ENCODE measurements at regions not wholly inside any gene's neighbourhood (a gene's known extent, or its start where the extent isn't known, plus 50 kb on each side); places are given as distances from the start of the nearest gene placed in this dataset.

DNA sequence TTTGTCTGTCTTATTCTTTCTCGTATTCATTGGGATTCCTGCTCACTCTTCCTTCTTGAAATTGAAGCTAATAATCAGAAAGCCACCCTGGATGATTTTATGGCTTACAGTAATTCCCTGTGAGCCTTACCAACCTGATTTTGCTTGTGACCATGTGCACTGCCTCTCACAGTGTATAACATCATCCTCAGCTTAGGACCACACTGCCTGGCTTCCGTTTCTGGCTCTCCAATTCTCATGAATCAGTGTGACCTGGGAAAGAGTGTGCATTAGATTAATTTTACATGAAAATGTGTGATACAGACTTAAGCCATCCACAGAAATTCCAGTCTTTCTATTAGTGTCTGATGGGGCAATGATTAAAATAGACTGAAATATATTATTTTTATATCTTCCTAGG is 126.8 kb upstream of the DMRT1 start:
- TF ChIP-seq, protein P1, sequence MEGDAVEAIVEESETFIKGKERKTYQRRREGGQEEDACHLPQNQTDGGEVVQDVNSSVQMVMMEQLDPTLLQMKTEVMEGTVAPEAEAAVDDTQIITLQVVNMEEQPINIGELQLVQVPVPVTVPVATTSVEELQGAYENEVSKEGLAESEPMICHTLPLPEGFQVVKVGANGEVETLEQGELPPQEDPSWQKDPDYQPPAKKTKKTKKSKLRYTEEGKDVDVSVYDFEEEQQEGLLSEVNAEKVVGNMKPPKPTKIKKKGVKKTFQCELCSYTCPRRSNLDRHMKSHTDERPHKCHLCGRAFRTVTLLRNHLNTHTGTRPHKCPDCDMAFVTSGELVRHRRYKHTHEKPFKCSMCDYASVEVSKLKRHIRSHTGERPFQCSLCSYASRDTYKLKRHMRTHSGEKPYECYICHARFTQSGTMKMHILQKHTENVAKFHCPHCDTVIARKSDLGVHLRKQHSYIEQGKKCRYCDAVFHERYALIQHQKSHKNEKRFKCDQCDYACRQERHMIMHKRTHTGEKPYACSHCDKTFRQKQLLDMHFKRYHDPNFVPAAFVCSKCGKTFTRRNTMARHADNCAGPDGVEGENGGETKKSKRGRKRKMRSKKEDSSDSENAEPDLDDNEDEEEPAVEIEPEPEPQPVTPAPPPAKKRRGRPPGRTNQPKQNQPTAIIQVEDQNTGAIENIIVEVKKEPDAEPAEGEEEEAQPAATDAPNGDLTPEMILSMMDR (IDR thresholded peaks at IDR 0.05), result no peak
- no peak overlapping the region for H3K4me3 ChIP-seq (ENCODE audit: low read depth in 1 of 2, low read length in 1 of 2)
- H3K27me3 ChIP-seq, result no peaks in the 10 kb centered on the region
- no peaks in the 10 kb centered on the region for H3K4me1 ChIP-seq (ENCODE audit: control insufficient read depth in 1 of 2, insufficient read depth in 1 of 2, low read depth in 1 of 2, low read length in 1 of 2)
- no peak overlapping the region for H3K27ac ChIP-seq
- H3K9me3 ChIP-seq, result no peaks in the 10 kb centered on the region
- peaks cover 12% of the 10 kb centered on the region for H3K36me3 ChIP-seq

DNA sequence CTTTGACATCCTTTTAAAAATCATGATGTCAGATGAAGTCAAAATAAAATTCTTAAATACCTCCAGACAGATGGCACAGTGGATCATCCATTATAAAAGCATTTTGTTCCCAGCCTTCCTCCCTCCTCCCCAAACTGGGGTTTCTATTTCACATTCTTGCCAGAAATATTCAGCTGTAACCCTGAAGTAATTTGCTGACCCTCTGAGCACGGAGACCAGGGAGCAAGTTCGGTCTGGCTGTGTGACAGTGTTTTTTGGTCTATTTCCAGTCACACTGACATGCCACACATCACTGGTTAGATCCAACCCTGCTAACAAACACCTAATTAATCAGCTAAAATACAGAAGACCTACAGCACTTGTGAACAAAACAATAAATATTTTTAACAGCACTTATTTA is 126.2 kb upstream of the DMRT1 start:
- Histone ChIP-seq H3K4me3 (ENCODE audit: low read depth in 1 of 2, low read length in 1 of 2) (no peak overlapping the region), H3K27ac (no peak overlapping the region), H3K4me1 (ENCODE audit: control insufficient read depth in 1 of 2, insufficient read depth in 1 of 2, low read depth in 1 of 2, low read length in 1 of 2) (no peaks in the 10 kb centered on the region), H3K9me3 (no peaks in the 10 kb centered on the region), H3K27me3 (no peaks in the 10 kb centered on the region), H3K36me3 (peaks cover 12% of the 10 kb centered on the region)
- TF ChIP-seq, protein P1 (IDR thresholded peaks at IDR 0.05), result no peak

DNA sequence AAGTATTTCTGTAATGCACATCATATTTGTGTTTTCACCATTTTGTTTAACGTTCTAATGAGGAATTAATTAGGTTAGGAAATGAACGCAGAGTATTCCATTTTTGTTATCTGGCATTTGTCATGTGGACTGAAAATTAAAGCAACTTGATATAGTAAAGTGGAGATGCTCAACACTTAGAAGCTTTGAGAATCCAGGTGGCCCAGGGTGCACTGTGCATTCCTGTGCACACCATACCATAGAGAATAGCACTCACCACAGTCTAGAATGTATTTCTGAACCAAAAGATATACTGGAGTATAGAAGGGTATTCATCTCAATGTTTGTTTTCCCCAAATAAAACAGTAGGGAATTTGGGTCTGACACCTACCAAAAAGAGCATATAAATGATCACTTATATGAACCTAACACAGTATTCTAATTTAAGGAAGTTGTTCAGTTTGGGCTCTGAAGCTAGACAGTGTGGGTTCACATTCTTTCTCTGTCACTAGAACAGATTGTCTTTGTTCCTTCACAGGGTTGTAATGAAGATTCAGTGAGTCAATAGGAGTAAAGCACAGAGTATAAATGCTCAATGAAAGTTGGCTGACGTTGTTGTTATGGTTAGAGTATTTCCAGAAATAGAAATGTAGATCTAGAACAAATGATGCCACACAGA is 125.6 kb upstream of the DMRT1 start:
- Histone ChIP-seq H3K27me3 (no peaks in the 10 kb centered on the region), H3K4me3 (ENCODE audit: low read depth in 1 of 2, low read length in 1 of 2) (no peak overlapping the region), H3K36me3 (peaks cover 12% of the 10 kb centered on the region), H3K9me3 (no peaks in the 10 kb centered on the region), H3K4me1 (ENCODE audit: control insufficient read depth in 1 of 2, insufficient read depth in 1 of 2, low read depth in 1 of 2, low read length in 1 of 2) (no peaks in the 10 kb centered on the region), H3K27ac (no peak overlapping the region)
- TF ChIP-seq, protein P1 (IDR thresholded peaks at IDR 0.05), result no peak

DNA sequence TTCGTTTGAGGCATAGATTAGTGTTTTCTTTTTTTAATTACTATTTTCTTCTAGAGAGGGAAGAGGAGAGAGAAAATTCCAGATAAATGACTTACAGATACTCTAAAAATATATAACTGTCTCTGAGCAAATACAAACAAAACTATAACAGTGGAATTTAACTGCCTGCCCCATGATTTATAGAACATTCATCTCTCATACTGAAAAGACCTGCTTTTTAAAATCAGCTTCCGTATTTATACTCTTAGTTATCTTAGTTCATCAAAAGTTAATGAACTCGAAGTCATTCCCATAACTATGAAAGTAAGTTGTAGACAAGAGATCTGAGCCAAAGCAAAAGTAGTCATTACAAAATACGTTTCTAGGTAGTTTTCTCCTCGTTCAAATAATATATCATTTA is 123.8 kb upstream of the DMRT1 start:
- Histone ChIP-seq H3K27ac (no peak overlapping the region), H3K36me3 (peaks cover 2% of the 10 kb centered on the region), H3K27me3 (no peaks in the 10 kb centered on the region), H3K9me3 (no peaks in the 10 kb centered on the region), H3K4me1 (ENCODE audit: control insufficient read depth in 1 of 2, insufficient read depth in 1 of 2, low read depth in 1 of 2, low read length in 1 of 2) (no peaks in the 10 kb centered on the region), H3K4me3 (ENCODE audit: low read depth in 1 of 2, low read length in 1 of 2) (no peak overlapping the region)
- TF ChIP-seq, protein P1 (IDR thresholded peaks at IDR 0.05), result no peak

DNA sequence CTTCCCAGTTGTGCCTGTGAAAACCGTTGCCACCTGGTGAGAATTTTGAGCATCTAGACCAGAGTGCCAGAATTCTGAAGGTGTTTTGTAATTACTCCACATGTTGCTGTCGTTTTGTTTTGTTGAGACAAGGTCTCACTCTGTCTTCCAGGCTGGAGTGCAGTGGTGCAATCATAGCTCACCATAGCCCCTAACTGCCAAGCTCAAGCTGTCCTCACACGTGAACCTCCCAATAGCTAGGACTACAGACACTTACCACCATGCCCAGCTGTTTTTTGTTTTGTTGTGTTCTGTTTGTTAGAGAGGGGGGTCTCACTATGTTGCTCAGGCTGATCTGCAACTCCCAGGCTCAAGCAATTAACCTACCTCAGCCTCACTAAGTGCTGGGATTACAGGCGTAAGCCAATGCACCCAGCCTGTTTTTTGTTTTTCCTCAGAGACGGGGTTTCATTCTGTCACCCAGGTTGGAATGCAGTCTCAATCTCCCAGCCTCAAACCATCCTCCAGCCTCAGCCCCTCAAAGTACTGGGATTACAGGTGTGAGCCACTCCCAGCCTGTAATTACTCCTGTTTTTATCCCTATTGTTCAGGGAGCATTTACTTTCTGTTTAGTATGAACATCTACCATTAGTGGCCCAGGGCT is 121.1 kb upstream of the DMRT1 start:
- H3K9me3 ChIP-seq, result no peaks in the 10 kb centered on the region
- H3K4me3 ChIP-seq (ENCODE audit: low read depth in 1 of 2, low read length in 1 of 2), result no peak overlapping the region
- no peaks in the 10 kb centered on the region for H3K27me3 ChIP-seq
- no peaks in the 10 kb centered on the region for H3K4me1 ChIP-seq (ENCODE audit: control insufficient read depth in 1 of 2, insufficient read depth in 1 of 2, low read depth in 1 of 2, low read length in 1 of 2)
- TF ChIP-seq, protein P1 (IDR thresholded peaks at IDR 0.05), result no peak
- no peaks in the 10 kb centered on the region for H3K36me3 ChIP-seq
- no peak overlapping the region for H3K27ac ChIP-seq
